ENCODE measurements at regions not wholly inside any gene's neighbourhood (a gene's known extent, or its start where the extent isn't known, plus 50 kb on each side); places are given as distances from the start of the nearest gene placed in this dataset.
"Not testable (repeated sequence)": the region's sequence is repeated elsewhere in the genome, so short reads cannot be mapped to it uniquely, and the experiment has no call there.

GRCh38 chr6:90457867-90458259, 129.0 kb downstream of the MAP3K7 start:
- Histone ChIP-seq H3K9ac (no peak overlapping the region), H3K27me3 (ENCODE audit: insufficient read depth) (no peaks in the 10 kb centered on the region), H3K36me3 (replicated peaks in 1 of 2; ENCODE audit: control insufficient read depth in 1 of 2, insufficient read depth in 2 of 2, low read length in 1 of 2) (no peaks in the 10 kb centered on the region), H3K79me2 (ENCODE audit: insufficient read depth) (no peaks in the 10 kb centered on the region), H3K9me3 (no peaks in the 10 kb centered on the region), H3K9me2 (no peaks in the 10 kb centered on the region), H3F3A (replicated peaks; ENCODE audit: insufficient read depth) (no peaks in the 10 kb centered on the region), H3K27ac (ENCODE audit: low read depth in 2 of 2, low read length in 1 of 2) (no peak overlapping the region), H4K20me1 (ENCODE audit: insufficient read depth) (no peaks in the 10 kb centered on the region), H2AFZ (ENCODE audit: low read depth) (no peak overlapping the region), H3K4me2 (no peak overlapping the region), H3K4me3 (ENCODE audit: low read depth in 2 of 2, low read length in 1 of 2) (no peak overlapping the region), H3K4me1 (ENCODE audit: control insufficient read depth in 1 of 2, insufficient read depth in 2 of 2, low read depth in 1 of 2, low read length in 1 of 2) (no peaks in the 10 kb centered on the region)
- WGBS (ENCODE audit: low lambda C conversion rate): 73% methylated on average over 2 of the region's 2 CpGs
- ChIA-PET POLR2A (no interaction called here), CTCF (no interaction called here)
- TF ChIP-seq SMC3 (IDR thresholded peaks at IDR 0.05; ENCODE audit: low read depth, low read length) (no peak), MAX (IDR thresholded peaks at IDR 0.05; ENCODE audit: low read depth) (no peak), USF1 (IDR thresholded peaks at IDR 0.05; ENCODE audit: borderline replicate concordance, low read depth) (no peak), MXI1 (IDR thresholded peaks at IDR 0.05; ENCODE audit: low read depth, low read length) (no peak), RXRA (IDR thresholded peaks at IDR 0.05; ENCODE audit: borderline replicate concordance, low read depth) (no peak), RAD21 (IDR thresholded peaks at IDR 0.05; ENCODE audit: low read length) (no peak)
- DNase-seq: no peak

GRCh38 chr6:90456997-90457866, 129.6 kb downstream of the MAP3K7 start:
- H4K20me1 ChIP-seq (ENCODE audit: insufficient read depth); H3K36me3 ChIP-seq (replicated peaks in 1 of 2; ENCODE audit: control insufficient read depth in 1 of 2, insufficient read depth in 2 of 2, low read length in 1 of 2); H3K9me3 ChIP-seq; H3K79me2 ChIP-seq (ENCODE audit: insufficient read depth); H3K9ac ChIP-seq; H3K4me3 ChIP-seq (ENCODE audit: low read depth in 2 of 2, low read length in 1 of 2); H2AFZ ChIP-seq (ENCODE audit: low read depth); H3F3A ChIP-seq (replicated peaks; ENCODE audit: insufficient read depth); H3K4me1 ChIP-seq (ENCODE audit: control insufficient read depth in 1 of 2, insufficient read depth in 2 of 2, low read depth in 1 of 2, low read length in 1 of 2); H3K4me2 ChIP-seq; DNase-seq; H3K27ac ChIP-seq (ENCODE audit: low read depth in 2 of 2, low read length in 1 of 2); H3K27me3 ChIP-seq (ENCODE audit: insufficient read depth); H3K9me2 ChIP-seq; POLR2A ChIA-PET: not testable (repeated sequence)
- 78% methylated on average over 19 of the region's 19 CpGs for WGBS (ENCODE audit: low lambda C conversion rate)
- CTCF ChIA-PET: interaction anchor here (0.7 to 2.6 kb wide), 6 partner anchors 10 to 517 kb away, joined by 4 to 12 read pairs (median 9); no protein-coding TSS in a partner anchor

GRCh38 chr6:90456001-90456400, 130.9 kb downstream of the MAP3K7 start:
- WGBS (ENCODE audit: low lambda C conversion rate): 61% methylated on average over 3 of the region's 3 CpGs
- CTCF ChIA-PET: interaction anchor here (0.7 to 2.6 kb wide), 9 partner anchors 9 to 1024 kb away, joined by 3 to 12 read pairs (median 4); no protein-coding TSS in a partner anchor
- Histone ChIP-seq H3K9me2 (no peaks in the 10 kb centered on the region), H4K20me1 (ENCODE audit: insufficient read depth) (no peaks in the 10 kb centered on the region), H3K4me2 (no peak overlapping the region), H3K27ac (ENCODE audit: low read depth in 2 of 2, low read length in 1 of 2) (no peak overlapping the region), H3K9me3 (no peaks in the 10 kb centered on the region), H3K9ac (no peak overlapping the region), H3K79me2 (ENCODE audit: insufficient read depth) (no peaks in the 10 kb centered on the region), H3F3A (replicated peaks; ENCODE audit: insufficient read depth) (no peaks in the 10 kb centered on the region), H2AFZ (ENCODE audit: low read depth) (no peak overlapping the region), H3K27me3 (ENCODE audit: insufficient read depth) (no peaks in the 10 kb centered on the region), H3K4me1 (ENCODE audit: control insufficient read depth in 1 of 2, insufficient read depth in 2 of 2, low read depth in 1 of 2, low read length in 1 of 2) (no peaks in the 10 kb centered on the region), H3K4me3 (ENCODE audit: low read depth in 2 of 2, low read length in 1 of 2) (no peak overlapping the region), H3K36me3 (replicated peaks in 1 of 2; ENCODE audit: control insufficient read depth in 1 of 2, insufficient read depth in 2 of 2, low read length in 1 of 2) (no peaks in the 10 kb centered on the region)
- TF ChIP-seq REST (IDR thresholded peaks at IDR 0.05; ENCODE audit: low read depth, low read length): no peak
- peak; percentile 14; the same call in 1 of the 2 replicates for TF ChIP-seq RCOR1 (IDR thresholded peaks at IDR 0.05; ENCODE audit: low read length)
- POLR2A ChIA-PET: no interaction called here
- peak; percentile 41 for DNase-seq
